ENCODE measurements at regions not wholly inside any gene's neighbourhood (a gene's known extent, or its start where the extent isn't known, plus 50 kb on each side); places are given as distances from the start of the nearest gene placed in this dataset.

GRCh38 chr9:80595192-80595591 is 1023.4 kb downstream of the TLE4 start:
- TF ChIP-seq, protein P1, sequence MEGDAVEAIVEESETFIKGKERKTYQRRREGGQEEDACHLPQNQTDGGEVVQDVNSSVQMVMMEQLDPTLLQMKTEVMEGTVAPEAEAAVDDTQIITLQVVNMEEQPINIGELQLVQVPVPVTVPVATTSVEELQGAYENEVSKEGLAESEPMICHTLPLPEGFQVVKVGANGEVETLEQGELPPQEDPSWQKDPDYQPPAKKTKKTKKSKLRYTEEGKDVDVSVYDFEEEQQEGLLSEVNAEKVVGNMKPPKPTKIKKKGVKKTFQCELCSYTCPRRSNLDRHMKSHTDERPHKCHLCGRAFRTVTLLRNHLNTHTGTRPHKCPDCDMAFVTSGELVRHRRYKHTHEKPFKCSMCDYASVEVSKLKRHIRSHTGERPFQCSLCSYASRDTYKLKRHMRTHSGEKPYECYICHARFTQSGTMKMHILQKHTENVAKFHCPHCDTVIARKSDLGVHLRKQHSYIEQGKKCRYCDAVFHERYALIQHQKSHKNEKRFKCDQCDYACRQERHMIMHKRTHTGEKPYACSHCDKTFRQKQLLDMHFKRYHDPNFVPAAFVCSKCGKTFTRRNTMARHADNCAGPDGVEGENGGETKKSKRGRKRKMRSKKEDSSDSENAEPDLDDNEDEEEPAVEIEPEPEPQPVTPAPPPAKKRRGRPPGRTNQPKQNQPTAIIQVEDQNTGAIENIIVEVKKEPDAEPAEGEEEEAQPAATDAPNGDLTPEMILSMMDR (IDR thresholded peaks at IDR 0.05; ENCODE audit: low read depth, low read length, missing control alignments): no peak
- H3K4me3 ChIP-seq (ENCODE audit: low read depth, low read length): no peak overlapping the region
- DNase-seq (ENCODE audit: low read depth): no peak

GRCh38 chr9:80592413-80592812 is 1020.6 kb downstream of the TLE4 start:
- TF ChIP-seq, protein P1 (IDR thresholded peaks at IDR 0.05; ENCODE audit: low read depth, low read length, missing control alignments): no peak
- no peak overlapping the region for H3K4me3 ChIP-seq (ENCODE audit: low read depth, low read length)
- no peak for DNase-seq (ENCODE audit: low read depth)

- H3K4me3 ChIP-seq (ENCODE audit: low read depth, low read length): no peak overlapping the region
- no peak for DNase-seq (ENCODE audit: low read depth)
- TF ChIP-seq, protein P1 (IDR thresholded peaks at IDR 0.05; ENCODE audit: low read depth, low read length, missing control alignments): no peak
Measured at GRCh38 chr9:80586786-80587330, 1015.1 kb downstream of the TLE4 start.

GRCh38 chr9:80571953-80572352 is 1000.2 kb downstream of the TLE4 start:
- H3K4me3 ChIP-seq (ENCODE audit: low read depth, low read length): no peak overlapping the region
- TF ChIP-seq, protein P1 (IDR thresholded peaks at IDR 0.05; ENCODE audit: low read depth, low read length, missing control alignments): no peak
- DNase-seq (ENCODE audit: low read depth): no peak

DNA sequence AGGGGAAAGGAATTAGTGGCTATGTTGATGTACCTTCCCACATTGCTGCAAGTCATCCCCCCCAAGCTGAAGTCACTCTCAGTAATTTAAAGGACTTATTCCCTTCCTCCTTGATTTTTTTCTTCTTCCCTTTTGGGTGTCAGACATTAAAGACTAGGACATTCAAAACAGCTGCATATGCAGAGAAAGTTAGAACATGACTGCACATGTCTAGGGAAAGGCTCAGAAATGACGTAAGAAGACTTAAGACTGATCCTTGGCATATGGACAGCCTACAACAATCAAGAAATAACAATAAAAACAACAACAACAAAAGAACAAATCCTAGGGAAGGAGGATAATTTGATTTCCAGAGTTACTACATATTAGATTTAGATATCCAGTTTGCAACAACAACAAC is 997.5 kb downstream of the TLE4 start:
- TF ChIP-seq, protein P1 (IDR thresholded peaks at IDR 0.05; ENCODE audit: low read depth, low read length, missing control alignments): no peak
- no peak overlapping the region for H3K4me3 ChIP-seq (ENCODE audit: low read depth, low read length)
- DNase-seq (ENCODE audit: low read depth): no peak

DNA sequence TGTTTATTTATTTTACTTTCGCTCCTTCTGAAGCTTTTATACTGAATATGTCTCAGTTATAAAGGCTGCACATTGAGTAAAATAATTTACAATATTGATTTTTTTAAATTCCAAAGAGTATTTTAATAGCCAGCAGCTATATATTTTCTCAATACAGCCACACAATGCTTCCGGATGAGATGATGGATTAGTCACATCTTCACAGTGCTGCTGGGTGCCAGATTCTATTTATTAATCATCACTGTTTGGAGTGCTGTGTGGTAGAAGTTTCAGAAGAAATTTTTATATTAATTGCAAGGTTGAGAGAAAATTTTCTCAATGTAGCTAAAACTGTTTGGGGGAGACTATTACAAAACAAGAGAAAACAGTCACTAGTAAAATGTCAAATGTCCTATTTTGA is 989.8 kb downstream of the TLE4 start:
- H3K4me3 ChIP-seq (ENCODE audit: low read depth, low read length): no peak overlapping the region
- TF ChIP-seq, protein P1 (IDR thresholded peaks at IDR 0.05; ENCODE audit: low read depth, low read length, missing control alignments): no peak
- DNase-seq (ENCODE audit: low read depth): no peak

DNA sequence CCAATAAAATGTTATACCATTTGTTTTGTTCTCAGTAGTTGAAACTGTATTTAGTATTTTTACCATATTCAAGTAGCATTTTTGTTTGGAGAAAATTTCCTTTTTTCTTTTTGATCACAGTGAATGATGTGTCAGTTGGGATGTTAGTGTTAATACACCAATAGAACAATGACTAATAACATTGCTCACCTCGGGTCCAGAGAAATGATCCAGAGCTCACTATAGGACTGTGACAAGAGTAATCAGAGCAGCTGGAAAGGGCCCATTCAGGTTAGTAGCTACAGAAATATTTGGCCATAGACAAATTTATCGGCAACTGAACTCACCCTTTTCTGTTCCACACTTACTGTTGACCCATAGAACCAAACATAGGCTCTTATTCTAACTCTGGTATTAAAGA is 989.2 kb downstream of the TLE4 start:
- H3K4me3 ChIP-seq (ENCODE audit: low read depth, low read length): no peak overlapping the region
- TF ChIP-seq, protein P1 (IDR thresholded peaks at IDR 0.05; ENCODE audit: low read depth, low read length, missing control alignments): no peak
- DNase-seq (ENCODE audit: low read depth): no peak
